AG04449 (cell line): ENCODE measurements at regions not wholly inside any gene's neighbourhood (a gene's known extent, or its start where the extent isn't known, plus 50 kb on each side); places are given as distances from the start of the nearest gene placed in this dataset.

Source experiments
- CTCF ChIA-PET: fragments of 350-600 bp; formaldehyde crosslinking; extraction: SDS; loops from one replicate; lab custom pipeline; 2021; ENCODE audit warnings: antibody characterized with exemption; lab: Yijun Ruan, JAX
- POLR2A ChIA-PET: fragments of 400-600, 350-600 bp; formaldehyde crosslinking; extraction: SDS; loops from one replicate; lab custom pipeline; 2020; ENCODE audit warnings: antibody characterized with exemption, inconsistent platforms; lab: Yijun Ruan, JAX
- DNase-seq: peaks from one replicate; pipeline ENCODE4 v3.0.0-alpha.2; 2010; ENCODE audit warnings: low read depth, low spot score
- H3K4me3 ChIP-seq: 2 replicates; pipeline ENCODE4 v1.5.1; 2011; ENCODE audit warnings: low read depth, mild to moderate bottlenecking, control low read depth, low read length
- TF ChIP-seq, protein P1 (sequence below): IDR thresholded peaks from one replicate; pipeline ENCODE4 v1.5.1; 2011; ENCODE audit warnings: mild to moderate bottlenecking, moderate library complexity, low read length, control low read depth, inconsistent platforms; ENCODE audit not compliant: insufficient read depth; ENCODE audit errors: missing control alignments

DNA sequence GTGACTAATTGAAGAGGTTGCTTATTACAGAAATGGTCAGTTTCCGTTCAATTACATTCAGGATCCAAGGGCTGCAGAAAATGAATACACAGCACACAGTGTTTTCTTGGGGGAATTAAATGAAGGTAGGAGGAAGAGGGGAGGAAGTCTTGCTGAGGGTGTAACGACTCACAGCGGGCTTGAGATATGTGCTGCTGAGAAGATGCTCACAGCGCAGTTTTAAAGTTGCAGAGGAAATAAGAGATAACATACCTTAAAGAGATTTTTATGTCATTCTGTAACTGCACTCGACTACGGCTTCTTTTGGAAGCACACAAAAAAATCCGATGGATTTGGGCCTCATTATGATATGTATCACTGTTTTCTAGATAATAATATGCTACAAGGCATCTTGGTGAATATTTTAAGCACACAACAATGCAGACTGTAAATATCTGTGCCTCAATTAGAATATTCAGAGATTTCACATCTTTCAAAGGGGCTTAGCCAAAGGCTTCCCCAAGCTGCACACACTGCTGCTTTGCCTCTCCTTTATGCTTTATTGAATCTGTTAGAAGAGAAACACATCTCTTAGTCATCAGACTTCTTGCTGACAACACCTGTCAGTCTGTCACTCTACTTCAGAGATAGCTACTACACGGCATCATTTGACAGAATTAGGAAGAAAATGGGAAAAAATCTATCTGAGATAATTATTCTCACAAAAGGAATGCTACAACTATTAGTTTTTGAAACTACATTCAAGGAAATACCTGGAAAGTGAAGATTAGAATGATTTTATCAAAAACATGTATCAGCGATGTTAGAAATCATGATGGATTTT lies 773.2 kb downstream of the OTOL1 start:
- POLR2A ChIA-PET = no interaction called here
- no peak overlapping the region for H3K4me3 ChIP-seq
- TF ChIP-seq, protein P1, sequence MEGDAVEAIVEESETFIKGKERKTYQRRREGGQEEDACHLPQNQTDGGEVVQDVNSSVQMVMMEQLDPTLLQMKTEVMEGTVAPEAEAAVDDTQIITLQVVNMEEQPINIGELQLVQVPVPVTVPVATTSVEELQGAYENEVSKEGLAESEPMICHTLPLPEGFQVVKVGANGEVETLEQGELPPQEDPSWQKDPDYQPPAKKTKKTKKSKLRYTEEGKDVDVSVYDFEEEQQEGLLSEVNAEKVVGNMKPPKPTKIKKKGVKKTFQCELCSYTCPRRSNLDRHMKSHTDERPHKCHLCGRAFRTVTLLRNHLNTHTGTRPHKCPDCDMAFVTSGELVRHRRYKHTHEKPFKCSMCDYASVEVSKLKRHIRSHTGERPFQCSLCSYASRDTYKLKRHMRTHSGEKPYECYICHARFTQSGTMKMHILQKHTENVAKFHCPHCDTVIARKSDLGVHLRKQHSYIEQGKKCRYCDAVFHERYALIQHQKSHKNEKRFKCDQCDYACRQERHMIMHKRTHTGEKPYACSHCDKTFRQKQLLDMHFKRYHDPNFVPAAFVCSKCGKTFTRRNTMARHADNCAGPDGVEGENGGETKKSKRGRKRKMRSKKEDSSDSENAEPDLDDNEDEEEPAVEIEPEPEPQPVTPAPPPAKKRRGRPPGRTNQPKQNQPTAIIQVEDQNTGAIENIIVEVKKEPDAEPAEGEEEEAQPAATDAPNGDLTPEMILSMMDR = no peak
- CTCF ChIA-PET = no interaction called here
- DNase-seq = no peak

DNA sequence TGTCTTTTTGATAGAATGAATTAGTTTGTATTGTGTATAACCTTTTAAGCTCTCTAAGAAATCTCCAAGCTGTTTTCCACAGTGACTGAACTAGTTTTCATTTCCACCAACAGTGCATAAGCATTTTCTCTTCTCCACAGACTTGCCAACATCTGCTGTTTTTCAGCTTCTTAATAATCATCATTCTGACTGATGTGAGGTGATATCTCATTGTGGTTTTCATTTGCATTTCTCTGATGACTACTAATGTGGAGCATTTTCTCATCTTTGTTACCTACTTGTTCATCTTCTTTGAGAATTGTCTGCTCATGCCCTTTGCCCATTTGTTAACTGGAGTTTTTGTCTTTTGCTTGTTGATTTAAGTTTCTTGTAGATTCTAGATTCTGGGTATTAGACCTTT lies 777.5 kb downstream of the OTOL1 start:
- ChIA-PET CTCF (no interaction called here), POLR2A (no interaction called here)
- H3K4me3 ChIP-seq = no peak overlapping the region
- DNase-seq = no peak
- TF ChIP-seq, protein P1 = no peak

GRCh38 chr3:162278834-162279233 lies 782.2 kb downstream of the OTOL1 start:
- ChIA-PET POLR2A (no interaction called here), CTCF (no interaction called here)
- TF ChIP-seq, protein P1 = no peak

GRCh38 chr3:162285259-162285658 lies 788.7 kb downstream of the OTOL1 start:
- no peak overlapping the region for H3K4me3 ChIP-seq
- TF ChIP-seq, protein P1 = no peak
- CTCF ChIA-PET = interaction anchor here (1.2 kb wide), 1 partner anchor 233 kb away, joined by 3 read pairs; no protein-coding TSS in a partner anchor
- no peak for DNase-seq
- POLR2A ChIA-PET = no interaction called here

More at GRCh38 chr3:162278834-162279233, 782.2 kb downstream of the OTOL1 start:
- DNase-seq = no peak
- no peak overlapping the region for H3K4me3 ChIP-seq

DNA sequence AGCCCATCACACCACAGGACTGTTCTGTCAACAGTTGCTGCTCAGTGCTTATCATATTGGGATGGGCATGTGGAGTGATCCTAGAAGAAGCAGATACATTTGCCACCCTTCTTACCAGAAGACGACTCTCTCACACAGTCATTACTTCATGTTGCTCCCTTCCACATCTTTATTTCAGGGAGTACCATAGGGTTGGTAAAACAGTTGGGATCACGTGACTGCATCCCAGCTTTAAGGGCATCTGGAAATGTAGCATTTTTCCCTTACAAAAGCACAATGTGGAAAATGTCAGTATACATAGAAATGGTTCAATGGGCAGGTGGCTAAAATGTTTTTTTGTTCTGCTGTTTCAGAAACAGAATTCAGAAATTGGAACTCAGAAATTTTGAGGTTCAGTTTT lies 791.0 kb downstream of the OTOL1 start:
- POLR2A ChIA-PET = no interaction called here
- CTCF ChIA-PET = no interaction called here
- no peak overlapping the region for H3K4me3 ChIP-seq
- DNase-seq = no peak
- TF ChIP-seq, protein P1 = no peak

- CTCF ChIA-PET = no interaction called here
- DNase-seq = no peak
- no peak overlapping the region for H3K4me3 ChIP-seq
- TF ChIP-seq, protein P1 = no peak
- POLR2A ChIA-PET = no interaction called here
Measured at GRCh38 chr3:162292409-162292808, 795.8 kb downstream of the OTOL1 start.
